IMR-90 (cell line): ENCODE measurements at regions not wholly inside any gene's neighbourhood (a gene's known extent, or its start where the extent isn't known, plus 50 kb on each side); places are given as distances from the start of the nearest gene placed in this dataset.

Experiments used
- ATAC-seq: fragments of 200-7000 bp; cut with Tn5 transposase; 2 replicates; pipeline ENCODE4 v1.9.1; 2020; ENCODE audit warnings: low read depth, mild to moderate bottlenecking, moderate library complexity
- BruUV-seq: library from RNA; stranded (reverse); fragments of 400-500 nt; replicated peaks from 2 replicates; lab custom pipeline; 2021; lab: Mats Ljungman, UMichigan
- CTCF ChIA-PET: fragments of 300-600 bp; formaldehyde crosslinking; extraction: SDS; loops from one replicate; lab custom pipeline; 2021; ENCODE audit warnings: antibody characterized with exemption; lab: Yijun Ruan, JAX
- POLR2A ChIA-PET: fragments of 300-600 bp; sonication (Branson Sonifier 250); formaldehyde crosslinking; loops from one replicate; lab custom pipeline; 2022; ENCODE audit warnings: antibody characterized with exemption; ENCODE audit not compliant: unreplicated experiment; lab: Charles Lee
- DNase-seq: peaks from one replicate; pipeline ENCODE4 v3.0.0; 2013
- H2AFZ ChIP-seq: replicated peaks from 2 replicates; pipeline ENCODE3; 2013; ENCODE audit warnings: low read length, mild to moderate bottlenecking; ENCODE audit not compliant: poor library complexity
- H2AK5ac ChIP-seq: 2 replicates; pipeline ENCODE4 v1.6.1; 2013; ENCODE audit warnings: low read depth, low read length, inconsistent platforms
- H2AK9ac ChIP-seq: replicated peaks from 2 replicates; pipeline ENCODE3; 2013; ENCODE audit warnings: mild to moderate bottlenecking, low read depth, low read length, moderate library complexity; ENCODE audit not compliant: poor library complexity
- H2BK120ac ChIP-seq: 2 replicates; pipeline ENCODE4 v1.6.1; 2013; ENCODE audit warnings: low read depth, low read length, inconsistent platforms
- H2BK15ac ChIP-seq: 3 replicates; pipeline ENCODE4 v1.6.1; 2013; ENCODE audit warnings: low read depth, low read length, inconsistent platforms
- H2BK20ac ChIP-seq: 2 replicates; pipeline ENCODE4 v1.6.1; 2013; ENCODE audit warnings: low read depth, mild to moderate bottlenecking, inconsistent platforms, low read length, moderate library complexity
- H2BK5ac ChIP-seq: 2 replicates; pipeline ENCODE4 v1.6.1; 2013; ENCODE audit warnings: mild to moderate bottlenecking, low read depth, low read length, inconsistent platforms; ENCODE audit not compliant: poor library complexity, severe bottlenecking
- H3K14ac ChIP-seq: replicated peaks from 2 replicates; pipeline ENCODE4 v1.6.1; 2013; ENCODE audit warnings: low read depth, low read length, inconsistent platforms
- H3K18ac ChIP-seq: 2 replicates; pipeline ENCODE4 v1.6.1; 2013; ENCODE audit warnings: low read depth, low read length, control low read depth
- H3K23ac ChIP-seq: 2 replicates; pipeline ENCODE4 v1.6.1; 2013; ENCODE audit warnings: low read depth, low read length, inconsistent platforms
- H3K27ac ChIP-seq: 2 replicates; pipeline ENCODE4 v1.5.1; 2013; ENCODE audit warnings: mild to moderate bottlenecking, control low read depth, low read length; ENCODE audit not compliant: insufficient read depth
- H3K27me3 ChIP-seq: 2 replicates; pipeline ENCODE4 v1.6.1; 2013; ENCODE audit warnings: low read length; ENCODE audit not compliant: control insufficient read depth, insufficient read depth
- H3K36me3 ChIP-seq: 2 replicates; pipeline ENCODE4 v1.6.1; 2013; ENCODE audit warnings: low read length, mixed read lengths; ENCODE audit not compliant: control insufficient read depth, insufficient read depth
- H3K4ac ChIP-seq: 2 replicates; pipeline ENCODE4 v1.6.1; 2013; ENCODE audit warnings: low read depth, low read length, inconsistent platforms
- H3K4me1 ChIP-seq: 2 replicates; pipeline ENCODE4 v1.6.1; 2013; ENCODE audit warnings: low read length, mixed read lengths; ENCODE audit not compliant: control insufficient read depth, insufficient read depth
- H3K4me2 ChIP-seq: 2 replicates; pipeline ENCODE4 v1.6.1; 2013; ENCODE audit warnings: low read depth, mild to moderate bottlenecking, control low read depth, low read length, moderate library complexity
- H3K4me3 ChIP-seq: 2 replicates; pipeline ENCODE4 v1.5.1; 2013; ENCODE audit warnings: low read depth, mild to moderate bottlenecking, control low read depth, low read length, moderate library complexity; ENCODE audit not compliant: insufficient read depth
- H3K56ac ChIP-seq: 2 replicates; pipeline ENCODE4 v1.6.1; 2013; ENCODE audit warnings: low read length, inconsistent platforms; ENCODE audit not compliant: insufficient read depth; ENCODE audit errors: extremely low read depth
- H3K79me1 ChIP-seq, 2 experiments: 2 replicates each; pipeline ENCODE4 v1.6.1; 2013; ENCODE audit warnings: low read length in 2 of 2, inconsistent platforms in 1 of 2, low read depth in 1 of 2
- H3K9ac ChIP-seq: 2 replicates; pipeline ENCODE4 v1.6.1; 2013; ENCODE audit warnings: low read depth, low read length, control low read depth
- H3K9me1 ChIP-seq: 2 replicates; pipeline ENCODE4 v1.6.1; 2013; ENCODE audit warnings: low read length, inconsistent platforms; ENCODE audit not compliant: insufficient read depth
- H3K9me3 ChIP-seq: 2 replicates; pipeline ENCODE4 v1.6.1; 2013; ENCODE audit warnings: low read length; ENCODE audit not compliant: control insufficient read depth, insufficient read depth
- H4K20me1 ChIP-seq: 2 replicates; pipeline ENCODE4 v1.6.1; 2013; ENCODE audit warnings: low read length, inconsistent platforms; ENCODE audit not compliant: insufficient read depth
- H4K5ac ChIP-seq: 2 replicates; pipeline ENCODE4 v1.6.1; 2013; ENCODE audit warnings: mild to moderate bottlenecking, low read depth, low read length, control low read depth
- H4K8ac ChIP-seq, 2 experiments: 2 replicates each; pipeline ENCODE4 v1.6.1; 2013; ENCODE audit warnings: low read depth in 2 of 2, low read length in 2 of 2, control low read depth in 1 of 2, inconsistent platforms in 1 of 2
- H4K91ac ChIP-seq: 2 replicates; pipeline ENCODE4 v1.6.1; 2013; ENCODE audit warnings: low read depth, low read length, inconsistent platforms; ENCODE audit not compliant: insufficient read depth
- BHLHE40 ChIP-seq: fragments of 150-350 bp; IDR thresholded peaks from 2 replicates; pipeline ENCODE4 v1.6.1; 2016; ENCODE audit warnings: mild to moderate bottlenecking, low read depth, low read length
- CEBPB ChIP-seq: IDR thresholded peaks from 2 replicates; pipeline ENCODE4 v1.6.1; 2012; ENCODE audit warnings: low read depth, low read length, improper control_type of control experiment
- CHD1 ChIP-seq: IDR thresholded peaks from 2 replicates; pipeline ENCODE4 v1.6.1; 2012; ENCODE audit warnings: low read depth, low read length, improper control_type of control experiment
- CTCF ChIP-seq: conservative IDR thresholded peaks from 2 replicates; pipeline ENCODE4 v1.5.1; 2012; ENCODE audit warnings: mild to moderate bottlenecking, low read depth, low read length, improper control_type of control experiment
- ELK1 ChIP-seq: fragments of 150-350 bp; IDR thresholded peaks from 2 replicates; pipeline ENCODE4 v1.6.1; 2016; ENCODE audit warnings: low read depth, mild to moderate bottlenecking, low read length, moderate library complexity, borderline replicate concordance
- FOS ChIP-seq: fragments of 150-350 bp; IDR thresholded peaks from 2 replicates; pipeline ENCODE4 v1.6.1; 2016; ENCODE audit warnings: low read depth, low read length
- MAFK ChIP-seq: IDR thresholded peaks from 2 replicates; pipeline ENCODE4 v1.6.1; 2012; ENCODE audit warnings: low read depth, low read length, improper control_type of control experiment
- MAZ ChIP-seq: IDR thresholded peaks from 2 replicates; pipeline ENCODE4 v1.6.1; 2012; ENCODE audit warnings: low read depth, mild to moderate bottlenecking, low read length, improper control_type of control experiment, moderate library complexity, borderline replicate concordance
- MXI1 ChIP-seq: IDR thresholded peaks from 2 replicates; pipeline ENCODE4 v1.6.1; 2012; ENCODE audit warnings: low read depth, mild to moderate bottlenecking, low read length, moderate library complexity, borderline replicate concordance
- NFE2L2 ChIP-seq: fragments of 150-350 bp; IDR thresholded peaks from 2 replicates; pipeline ENCODE4 v1.6.1; 2016; ENCODE audit warnings: low read depth, mild to moderate bottlenecking, low read length
- POLR2A ChIP-seq: IDR thresholded peaks from 2 replicates; pipeline ENCODE4 v1.6.1; 2012; ENCODE audit warnings: mild to moderate bottlenecking, low read depth, low read length
- RAD21 ChIP-seq: IDR thresholded peaks from 2 replicates; pipeline ENCODE4 v1.6.1; 2012; ENCODE audit warnings: low read length, improper control_type of control experiment
- RCOR1 ChIP-seq: IDR thresholded peaks from 2 replicates; pipeline ENCODE4 v1.6.1; 2012; ENCODE audit warnings: mild to moderate bottlenecking, low read length, improper control_type of control experiment; ENCODE audit not compliant: insufficient replicate concordance
- RFX5 ChIP-seq: IDR thresholded peaks from 2 replicates; pipeline ENCODE4 v1.8.0; 2012; ENCODE audit warnings: low read depth, mild to moderate bottlenecking, low read length, moderate library complexity
- SMC3 ChIP-seq: fragments of 150-350 bp; IDR thresholded peaks from 2 replicates; pipeline ENCODE4 v1.6.1; 2016; ENCODE audit warnings: low read depth, mild to moderate bottlenecking, antibody characterized with exemption, low read length, moderate library complexity
- USF2 ChIP-seq: fragments of 150-350 bp; IDR thresholded peaks from 2 replicates; pipeline ENCODE4 v1.6.1; 2017; ENCODE audit warnings: mild to moderate bottlenecking, antibody characterized with exemption, low read length, low read depth
- WGBS, 2 experiments: methylation state at CpG; one replicate each; pipeline versions ENCODE4 v1.1.5 to v1.1.7; 2013; ENCODE audit warnings: missing lambda C conversion rate in 2 of 2; ENCODE audit not compliant: insufficient read length in 1 of 2; ENCODE audit errors: extremely low coverage in 2 of 2; 5-methylcytosine and 5-hydroxymethylcytosine counted together
- dilution Hi-C: fragments of 300-500 bp; cut with HindIII; formaldehyde crosslinking; loops from one replicate; pipeline ENCODE4 v1.14.3; 2018; ENCODE audit warnings: low sequenced_read_pairs; ENCODE audit not compliant: unreplicated experiment
- in situ Hi-C: fragments of 300-500 bp; cut with MboI; formaldehyde crosslinking; loops from 3 replicates; pipeline ENCODE4 v1.14.3; 2019; ENCODE audit warnings: low sequenced_read_pairs, inconsistent platforms, mixed read lengths
- intact Hi-C: fragments of 100-400 bp; cut with micrococcal nuclease; formaldehyde crosslinking; loops from 2 replicates; pipeline ENCODE4 v1.10.0; 2022

GRCh38 chr10:120998251-120998650 is 147.1 kb downstream of the WDR11 start:
- Histone ChIP-seq H2AK9ac (no peak overlapping the region), H3K23ac (no peak overlapping the region), H4K20me1 (no peaks in the 10 kb centered on the region), H3K27me3 (no peaks in the 10 kb centered on the region), H3K9me1 (no peaks in the 10 kb centered on the region), H4K5ac (no peak overlapping the region), H2BK120ac (no peak overlapping the region), H4K91ac (no peak overlapping the region), H2BK15ac (no peak overlapping the region), H3K18ac (no peak overlapping the region), H3K79me1 (no peaks in the 10 kb centered on the region), H3K36me3 (no peaks in the 10 kb centered on the region), H2BK5ac (no peak overlapping the region), H3K14ac (no peak overlapping the region), H3K4me3 (no peak overlapping the region), H3K9ac (no peak overlapping the region), H2BK20ac (no peak overlapping the region), H3K9me3 (peaks cover 48% of the 10 kb centered on the region), H3K56ac (no peak overlapping the region), H3K4ac (no peak overlapping the region), H3K27ac (no peak overlapping the region), H4K8ac (no peak overlapping the region), H3K4me2 (no peak overlapping the region), H2AFZ (no peak overlapping the region), H3K4me1 (no peaks in the 10 kb centered on the region), H2AK5ac (no peak overlapping the region)
- dilution Hi-C loops (no loop called here), intact Hi-C loops (no loop called here), in situ Hi-C loops (no loop called here)
- no peak for DNase-seq
- ATAC-seq: no peak
- no peak for TF ChIP-seq FOS
- no peak for TF ChIP-seq CTCF
- no peak for TF ChIP-seq CEBPB
- TF ChIP-seq MXI1: no peak
- no peak for TF ChIP-seq CHD1
- TF ChIP-seq POLR2A: no peak
- no peak for TF ChIP-seq RCOR1
- TF ChIP-seq RFX5: no peak
- TF ChIP-seq MAFK: no peak
- no peak for TF ChIP-seq RAD21
- no peak for TF ChIP-seq ELK1
- TF ChIP-seq NFE2L2: no peak
- TF ChIP-seq BHLHE40: no peak
- TF ChIP-seq SMC3: no peak
- TF ChIP-seq MAZ: no peak
- TF ChIP-seq USF2: no peak
- ChIA-PET POLR2A (no interaction called here), CTCF (no interaction called here)
- BruUV-seq: no TSS peak
- no CpG with 5 or more reads among the region's 5 CpGs for WGBS, 2 experiments
